DOHH2 (cell line): ENCODE measurements at regions not wholly inside any gene's neighbourhood (a gene's known extent, or its start where the extent isn't known, plus 50 kb on each side); places are given as distances from the start of the nearest gene placed in this dataset.

ENCODE experiments used
- EZH2phosphoT487 ChIP-seq: fragments of 200-600 bp; sonication (generic); IDR thresholded peaks from 2 replicates; pipeline ENCODE4 v1.6.1; 2017; ENCODE audit warnings: borderline replicate concordance, mild to moderate bottlenecking, antibody characterized with exemption, low read length, moderate library complexity, mixed read lengths
- TF ChIP-seq, protein P1 (sequence below): fragments of 200-600 bp; sonication (generic); IDR thresholded peaks from one replicate; pipeline ENCODE4 v1.5.1; 2014; ENCODE audit warnings: antibody characterized with exemption, mild to moderate bottlenecking, low read depth, low read length; ENCODE audit not compliant: poor library complexity, severe bottlenecking

- TF ChIP-seq, protein P1, sequence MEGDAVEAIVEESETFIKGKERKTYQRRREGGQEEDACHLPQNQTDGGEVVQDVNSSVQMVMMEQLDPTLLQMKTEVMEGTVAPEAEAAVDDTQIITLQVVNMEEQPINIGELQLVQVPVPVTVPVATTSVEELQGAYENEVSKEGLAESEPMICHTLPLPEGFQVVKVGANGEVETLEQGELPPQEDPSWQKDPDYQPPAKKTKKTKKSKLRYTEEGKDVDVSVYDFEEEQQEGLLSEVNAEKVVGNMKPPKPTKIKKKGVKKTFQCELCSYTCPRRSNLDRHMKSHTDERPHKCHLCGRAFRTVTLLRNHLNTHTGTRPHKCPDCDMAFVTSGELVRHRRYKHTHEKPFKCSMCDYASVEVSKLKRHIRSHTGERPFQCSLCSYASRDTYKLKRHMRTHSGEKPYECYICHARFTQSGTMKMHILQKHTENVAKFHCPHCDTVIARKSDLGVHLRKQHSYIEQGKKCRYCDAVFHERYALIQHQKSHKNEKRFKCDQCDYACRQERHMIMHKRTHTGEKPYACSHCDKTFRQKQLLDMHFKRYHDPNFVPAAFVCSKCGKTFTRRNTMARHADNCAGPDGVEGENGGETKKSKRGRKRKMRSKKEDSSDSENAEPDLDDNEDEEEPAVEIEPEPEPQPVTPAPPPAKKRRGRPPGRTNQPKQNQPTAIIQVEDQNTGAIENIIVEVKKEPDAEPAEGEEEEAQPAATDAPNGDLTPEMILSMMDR, result no peak
- TF ChIP-seq EZH2phosphoT487, result no peak
These were observed 275.7 kb downstream of the C1orf94 start for GRCh38 chr1:34452451-34452850.
